HG02588 (cell line): ENCODE measurements at regions not wholly inside any gene's neighbourhood (a gene's known extent, or its start where the extent isn't known, plus 50 kb on each side); places are given as distances from the start of the nearest gene placed in this dataset.

Experiments used
- ATAC-seq: cut with Tn5 transposase; IDR thresholded peaks from one replicate; pipeline ENCODE4 v1.9.1; 2021; ENCODE audit warnings: mild to moderate bottlenecking, moderate library complexity; ENCODE audit not compliant: unreplicated experiment

DNA sequence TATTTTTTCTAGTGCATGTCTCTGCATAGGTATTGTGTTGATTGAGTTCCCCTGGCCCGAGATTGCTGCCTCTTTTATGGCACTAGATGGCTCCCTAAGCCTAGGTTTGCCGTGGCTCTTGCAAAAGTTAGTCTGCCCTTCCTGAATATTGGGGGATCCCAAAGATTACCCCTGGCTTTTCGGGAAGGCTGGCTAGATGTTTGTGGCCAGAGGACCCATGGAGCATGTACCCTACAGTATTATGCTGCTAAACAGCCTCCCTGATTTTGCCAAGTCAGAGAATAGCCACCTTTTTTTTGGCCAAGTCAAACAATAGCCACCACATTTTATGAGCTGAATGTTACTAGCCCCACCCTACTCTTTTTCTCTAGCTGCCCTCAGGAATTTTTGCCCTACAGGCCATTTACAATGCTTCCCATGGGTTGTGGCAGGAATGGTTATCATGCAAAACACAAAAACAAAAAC lies 343.2 kb downstream of the OLFM3 start:
- no peak for ATAC-seq

DNA sequence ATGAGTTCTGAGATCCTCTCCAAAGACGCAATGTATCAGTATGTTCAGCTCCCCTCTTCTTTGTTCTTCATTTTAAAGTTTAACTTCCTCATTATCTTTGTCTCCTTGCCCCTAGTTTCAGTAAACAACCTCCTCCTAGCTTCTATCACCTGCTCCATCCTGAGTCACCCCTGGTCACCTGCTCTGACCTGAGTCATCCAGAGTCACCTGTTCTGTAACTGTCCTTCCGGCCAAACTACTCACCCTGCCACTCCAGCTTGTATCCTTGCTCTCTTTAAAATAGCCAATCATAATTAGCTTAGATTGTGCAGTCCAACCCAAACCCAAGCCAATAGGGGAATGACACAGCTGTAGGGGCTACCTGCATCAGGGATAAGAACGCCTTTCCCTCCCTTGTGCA lies 332.0 kb downstream of the OLFM3 start:
- no peak for ATAC-seq

DNA sequence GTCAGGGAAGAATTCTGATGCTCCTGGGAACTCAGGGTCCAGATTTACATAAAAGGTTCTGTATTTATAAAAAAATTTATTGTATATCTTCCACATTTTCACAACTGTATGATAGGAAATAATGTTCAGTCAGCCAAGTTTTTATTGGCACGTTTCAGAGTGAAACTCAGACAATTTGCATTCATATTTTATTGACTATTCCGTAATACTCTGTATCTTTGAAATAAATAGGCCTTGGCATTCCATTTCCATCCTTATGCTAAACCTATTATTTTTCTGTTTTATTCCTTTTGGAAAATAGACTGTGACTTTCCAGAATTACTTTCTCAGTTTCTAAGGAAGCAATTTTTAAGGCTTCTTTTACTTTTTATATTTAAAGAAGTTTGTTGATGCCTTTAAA lies 329.0 kb downstream of the OLFM3 start:
- ATAC-seq: no peak

DNA sequence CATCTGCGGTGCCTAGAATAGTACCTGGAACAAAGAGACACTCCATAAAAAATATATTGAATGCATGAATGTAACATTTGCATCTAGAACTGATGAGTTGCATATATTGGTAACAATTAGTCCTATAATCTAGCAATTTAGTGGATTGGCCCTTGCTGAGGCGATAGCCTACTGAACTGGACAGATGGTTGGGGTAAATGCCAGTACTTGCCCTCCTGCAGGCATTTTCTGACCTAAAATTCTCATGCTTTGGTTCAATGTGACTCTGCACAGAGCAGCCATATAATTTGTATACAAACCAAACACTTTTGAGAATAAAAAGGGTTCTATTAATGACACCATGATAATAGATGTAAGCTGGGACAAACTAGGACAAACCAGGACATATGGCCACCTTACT lies 313.6 kb downstream of the OLFM3 start:
- ATAC-seq: no peak

DNA sequence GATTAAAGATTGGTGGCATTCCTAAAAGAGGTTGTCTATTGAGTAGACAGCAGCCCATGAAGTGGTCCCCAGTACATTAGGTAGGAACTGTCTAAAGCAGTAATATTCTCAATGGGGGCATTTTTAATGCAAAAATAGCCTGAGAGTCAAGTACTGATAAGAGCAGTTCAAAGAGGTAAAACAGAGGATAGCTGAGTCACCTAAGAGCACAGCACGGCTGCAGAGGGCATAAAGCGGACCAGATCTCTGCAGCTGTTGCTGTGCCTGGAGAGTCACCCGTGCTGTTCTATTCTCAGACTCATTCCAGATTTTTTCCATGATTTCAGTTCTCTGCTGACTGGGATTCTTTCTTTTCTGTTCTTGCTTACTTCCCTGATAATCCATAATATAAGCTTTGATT lies 313.2 kb downstream of the OLFM3 start:
- ATAC-seq: no peak

DNA sequence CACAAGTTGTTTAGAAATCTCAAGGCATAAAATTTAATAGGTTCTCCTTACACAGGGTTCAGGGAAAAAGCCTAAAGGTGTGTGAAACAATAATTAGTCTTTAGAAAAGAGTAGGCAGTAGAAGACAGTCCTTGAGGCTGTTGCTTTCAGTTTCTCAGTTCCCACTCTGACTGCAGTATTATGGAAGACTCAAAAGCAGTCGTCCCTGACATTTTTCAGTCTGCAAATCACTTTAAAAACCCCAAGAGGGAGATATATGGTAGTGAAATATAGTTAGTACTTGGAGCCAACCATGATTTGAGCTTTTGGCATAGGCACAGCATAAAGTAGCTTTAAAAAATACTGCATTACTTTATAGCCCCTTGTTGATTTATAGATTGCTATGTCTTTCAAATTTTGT lies 299.7 kb downstream of the OLFM3 start:
- no peak for ATAC-seq

DNA sequence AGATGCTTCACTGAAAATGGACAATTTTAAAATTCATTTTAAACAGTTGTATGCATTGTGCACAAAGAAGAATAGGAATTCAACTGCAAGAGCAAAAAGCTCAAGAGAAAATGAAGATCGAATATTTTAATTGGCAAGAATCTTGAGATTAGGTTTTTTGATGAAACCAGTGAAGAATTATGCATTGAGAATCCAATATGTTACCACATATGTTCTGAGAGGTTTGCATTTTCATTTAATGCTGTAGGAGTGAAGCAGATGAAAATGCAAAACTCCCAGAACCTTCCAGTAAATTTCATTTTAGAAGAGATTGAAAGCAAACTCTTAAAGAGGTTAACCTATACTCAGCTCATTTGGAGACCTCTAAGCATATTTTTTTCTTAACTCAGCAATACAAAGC lies 298.0 kb downstream of the OLFM3 start:
- ATAC-seq: no peak

DNA sequence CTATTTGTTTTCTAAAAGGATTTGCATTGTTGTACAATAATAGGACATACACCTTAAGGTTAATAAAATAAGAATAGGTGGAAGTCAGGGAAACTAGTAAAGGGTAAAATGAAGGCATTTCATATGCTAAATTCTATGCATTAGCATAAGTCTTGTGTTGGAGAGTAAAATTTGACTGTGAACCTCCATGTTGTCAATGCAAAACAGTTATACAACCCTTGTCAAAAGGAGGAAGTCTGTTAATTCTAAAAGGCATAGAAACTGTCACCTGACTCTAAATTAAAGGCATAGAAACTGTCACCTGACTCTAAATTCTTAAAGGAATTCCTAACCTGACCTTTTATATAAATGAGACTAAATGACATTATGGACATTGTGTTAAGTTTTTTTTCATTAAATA lies 291.8 kb downstream of the OLFM3 start:
- no peak for ATAC-seq

DNA sequence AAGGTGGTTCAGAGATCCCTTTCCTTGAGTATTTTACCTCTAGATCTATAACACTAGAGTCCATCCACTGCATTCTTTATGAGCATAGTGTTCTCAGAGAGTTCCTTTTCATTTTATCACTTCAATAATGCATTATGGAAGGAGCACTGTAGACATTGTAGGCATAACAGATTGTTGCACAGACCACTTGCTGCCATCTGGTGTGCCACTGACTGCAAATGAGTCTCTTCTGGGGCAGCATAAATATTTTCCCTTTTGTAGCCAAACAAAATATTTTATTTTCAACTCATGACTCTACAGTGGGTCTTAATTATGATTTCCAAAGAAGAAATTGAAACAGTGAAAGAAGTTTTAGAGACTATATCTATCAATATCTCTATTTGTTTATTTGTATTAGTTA lies 290.4 kb downstream of the OLFM3 start:
- no peak for ATAC-seq

DNA sequence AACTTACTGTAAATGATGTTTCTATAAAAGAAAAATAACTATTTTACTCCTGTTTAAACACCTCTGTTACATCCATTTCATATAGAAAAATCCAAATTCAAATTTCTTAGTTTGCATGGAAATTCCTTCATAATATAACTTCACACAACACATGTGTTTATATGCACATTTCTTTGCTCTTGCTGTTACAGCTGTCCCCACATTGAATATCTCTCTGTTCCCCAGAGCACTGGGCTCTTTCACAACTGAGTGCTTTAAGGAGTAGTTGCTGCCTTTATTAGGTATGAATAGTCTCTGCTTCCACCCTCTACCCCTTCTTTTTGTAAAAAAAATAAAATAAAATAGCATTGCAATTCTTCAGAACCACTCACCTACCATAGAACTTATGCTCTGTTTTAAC lies 287.0 kb downstream of the OLFM3 start:
- no peak for ATAC-seq

DNA sequence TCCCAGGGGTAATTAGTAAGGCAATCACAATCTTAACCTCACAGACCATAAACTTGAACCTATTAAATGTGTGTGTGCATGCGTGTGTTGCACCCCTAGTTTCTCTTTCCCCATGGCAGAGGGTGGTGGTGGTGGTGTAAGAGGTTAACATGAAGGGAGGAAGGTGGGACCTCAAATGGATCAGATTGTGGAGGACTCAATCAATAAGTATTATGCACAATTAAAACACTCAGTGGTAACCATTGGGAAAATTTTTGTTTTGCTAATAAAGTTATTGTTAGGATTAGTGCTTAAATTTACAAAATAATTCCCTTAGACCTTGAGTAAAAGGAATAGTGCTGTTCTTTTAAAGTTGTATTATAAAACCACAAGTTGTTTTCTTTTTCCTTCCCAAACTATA lies 283.0 kb downstream of the OLFM3 start:
- no peak for ATAC-seq

DNA sequence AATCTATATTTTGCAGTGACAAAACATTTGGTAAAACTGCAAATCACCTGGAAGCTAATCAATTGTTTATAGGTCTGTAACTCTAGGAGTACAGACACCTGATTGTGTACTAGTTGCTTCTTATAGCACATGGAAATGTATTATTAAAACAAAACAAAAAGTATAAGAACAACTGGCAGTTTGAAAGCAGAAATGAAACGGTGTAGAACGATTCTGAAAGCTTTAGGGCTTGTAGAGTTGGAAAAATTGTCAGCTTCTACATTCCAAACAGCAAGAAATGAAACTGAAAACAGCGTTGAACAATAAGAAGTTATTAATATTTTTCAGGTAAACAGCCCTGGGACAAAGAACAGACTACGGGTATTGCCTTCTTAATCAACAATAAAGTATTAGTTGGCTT lies 273.3 kb downstream of the OLFM3 start:
- no peak for ATAC-seq

DNA sequence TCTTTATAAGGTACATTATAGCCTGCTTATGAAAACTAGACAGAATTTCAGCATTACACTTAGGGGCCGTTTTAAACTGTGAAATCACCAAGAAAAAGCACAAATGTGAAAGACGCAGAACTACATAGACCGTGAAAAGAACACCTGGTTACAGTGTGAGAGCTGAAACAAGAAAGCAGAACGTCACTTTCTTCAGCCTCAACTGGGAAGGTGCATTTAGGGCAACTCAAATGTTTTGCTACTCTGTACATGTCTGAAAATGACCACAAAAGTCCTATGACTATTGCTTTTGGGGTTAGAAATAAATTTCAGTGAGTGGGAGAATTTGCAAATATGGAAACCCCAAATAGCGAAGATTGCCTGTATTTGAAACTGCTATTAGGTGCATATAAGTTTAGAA lies 268.7 kb downstream of the OLFM3 start:
- no peak for ATAC-seq

DNA sequence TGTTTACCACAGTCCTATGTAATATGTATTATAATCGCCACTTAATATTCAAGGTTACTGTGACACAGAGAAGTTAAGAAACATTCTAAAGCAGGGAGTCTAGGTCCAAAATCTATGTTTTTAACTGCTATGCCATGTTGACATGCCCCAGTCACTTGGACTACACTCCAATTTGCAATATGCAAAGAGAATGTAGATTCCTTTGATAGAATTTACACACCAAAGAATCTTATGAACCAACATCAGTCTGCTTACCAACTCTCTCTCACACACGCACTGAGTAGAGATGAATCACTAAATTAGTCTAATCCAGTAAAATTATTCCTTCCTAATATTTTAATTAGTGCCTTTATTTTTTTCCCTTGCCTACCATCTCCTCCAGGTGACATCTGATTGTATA lies 266.2 kb downstream of the OLFM3 start:
- ATAC-seq: no peak

DNA sequence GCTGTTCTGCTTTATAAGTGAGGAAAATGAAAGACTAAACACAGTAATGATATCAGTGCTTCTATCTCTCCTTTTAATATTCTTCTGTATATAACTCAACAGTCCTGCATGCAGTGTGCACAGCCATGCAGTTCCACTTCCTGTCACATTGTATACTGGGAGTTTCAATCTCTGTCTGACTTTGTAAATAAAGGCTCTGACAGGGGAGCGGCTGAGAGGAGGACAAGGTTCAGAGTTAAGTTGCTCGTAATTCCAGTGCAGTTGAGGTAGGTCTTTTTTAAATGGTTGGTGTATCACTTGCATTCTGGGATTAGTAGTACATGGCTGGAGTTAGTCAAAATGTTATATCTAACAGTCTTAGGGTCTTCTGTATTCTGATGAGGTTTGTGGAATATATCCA lies 264.5 kb downstream of the OLFM3 start:
- no peak for ATAC-seq

DNA sequence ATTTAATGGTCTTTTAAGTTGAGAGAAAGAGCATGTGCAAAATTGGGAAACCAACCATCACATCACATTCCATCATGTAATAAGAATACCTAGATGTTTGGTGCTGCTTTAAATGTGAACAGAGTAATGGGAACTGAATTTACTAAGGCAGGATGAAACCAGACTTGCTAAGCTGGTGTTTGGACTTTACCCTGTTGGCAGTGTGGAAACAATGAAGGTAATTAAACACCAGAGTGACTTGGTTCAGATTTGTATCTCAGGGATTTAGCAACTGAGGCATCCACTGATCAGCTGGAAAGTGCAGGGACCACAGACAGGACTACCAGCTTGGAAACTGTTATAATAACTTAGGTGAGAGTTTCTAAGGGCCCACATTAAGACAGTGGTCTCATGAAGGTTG lies 263.4 kb downstream of the OLFM3 start:
- ATAC-seq: no peak

DNA sequence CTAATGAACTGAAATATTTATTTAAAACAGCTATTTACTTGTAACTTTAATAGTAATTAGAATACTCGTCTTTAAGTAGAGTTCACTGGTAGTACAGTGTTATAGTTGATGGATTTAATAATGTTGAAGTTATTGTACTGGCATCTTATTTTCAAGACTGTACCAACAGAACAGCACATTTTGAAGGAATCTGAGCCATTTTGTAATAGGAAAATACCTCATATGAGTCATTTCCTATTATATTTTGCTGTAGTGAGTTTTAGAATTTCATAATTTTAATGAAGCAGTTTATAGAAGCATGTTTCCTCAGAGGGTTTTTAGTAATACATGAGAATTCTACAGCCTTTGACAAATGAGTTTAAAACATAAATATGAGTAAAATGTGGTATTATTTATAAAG lies 258.3 kb downstream of the OLFM3 start:
- no peak for ATAC-seq

DNA sequence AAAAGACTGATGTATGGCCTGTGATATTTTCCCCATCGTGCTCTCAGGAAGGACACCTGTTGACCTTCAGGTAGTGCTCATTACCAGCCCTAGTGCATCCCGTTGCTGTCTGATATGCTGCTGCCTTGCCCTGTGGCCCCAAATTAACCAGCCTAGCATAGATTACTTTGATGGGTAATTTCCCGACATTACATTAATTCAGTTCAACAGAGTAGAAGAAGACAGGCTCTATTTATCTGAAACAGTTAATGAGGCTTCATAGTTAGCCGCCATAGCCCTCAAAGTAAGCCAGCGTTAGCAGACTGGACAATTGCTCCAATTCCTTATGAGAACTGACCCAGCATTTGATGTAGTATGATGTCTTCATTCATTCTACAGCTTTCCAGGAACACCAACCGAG lies 257.6 kb downstream of the OLFM3 start:
- ATAC-seq: no peak

DNA sequence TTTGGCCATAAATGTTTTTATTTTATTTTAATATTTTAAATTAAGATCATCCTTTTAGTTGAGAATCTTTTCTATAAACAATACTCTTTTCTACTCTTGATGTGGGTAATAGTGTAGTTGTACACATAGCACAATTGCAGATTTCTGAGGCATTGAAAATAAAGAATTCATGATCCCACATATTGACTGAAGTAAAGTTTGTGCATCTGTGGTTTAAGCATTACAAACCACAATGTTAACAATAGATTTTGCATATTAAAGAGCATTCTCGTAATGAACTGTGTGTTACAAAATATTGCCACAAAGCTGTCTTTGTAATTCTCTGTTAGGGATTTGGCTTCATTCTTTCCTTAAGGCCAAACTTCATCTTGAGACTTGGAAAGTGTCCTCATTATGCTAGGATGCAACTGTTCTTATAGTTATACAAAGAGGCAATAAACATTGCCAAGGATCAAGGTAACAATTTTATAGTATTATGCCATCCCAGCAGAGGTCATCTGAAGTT lies 256.8 kb downstream of the OLFM3 start:
- ATAC-seq: no peak

DNA sequence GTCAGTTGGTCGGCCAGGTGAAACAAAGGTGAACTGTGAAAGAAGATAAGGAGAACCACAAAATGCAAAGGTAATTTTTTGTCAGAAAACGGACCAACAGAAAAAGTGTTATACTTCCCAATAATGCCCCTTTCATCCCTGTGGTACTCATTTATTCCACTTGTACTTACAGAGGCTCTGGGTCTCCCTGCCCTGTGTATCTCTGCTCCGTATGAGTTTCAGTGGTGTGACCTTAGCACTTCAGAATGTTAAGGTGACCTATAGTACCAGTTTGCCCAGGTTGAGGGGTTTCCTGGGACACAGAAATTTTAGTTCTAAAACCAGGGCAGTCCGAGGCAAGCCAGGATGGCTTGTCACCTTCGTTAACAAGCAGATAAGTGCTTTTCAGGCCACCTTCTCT lies 254.8 kb downstream of the OLFM3 start:
- no peak for ATAC-seq

DNA sequence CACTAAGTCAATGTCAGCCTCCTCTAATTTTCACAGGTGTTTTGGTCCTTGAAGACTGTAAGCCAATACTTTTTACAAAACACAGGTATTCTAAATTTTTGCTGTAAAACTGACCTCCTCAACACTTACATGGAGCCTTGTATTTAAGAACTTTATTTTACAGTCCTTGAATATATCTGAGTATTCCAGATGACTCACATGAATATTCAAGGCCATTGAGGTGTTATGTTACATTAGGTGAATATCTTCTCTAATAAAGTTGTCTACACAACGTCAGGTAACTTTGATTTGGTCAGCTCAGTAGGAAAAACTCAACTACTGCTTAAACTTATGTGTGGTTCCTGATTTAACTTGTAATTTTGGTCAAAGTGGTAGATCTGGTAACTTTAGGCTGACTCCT lies 254.2 kb downstream of the OLFM3 start:
- no peak for ATAC-seq

DNA sequence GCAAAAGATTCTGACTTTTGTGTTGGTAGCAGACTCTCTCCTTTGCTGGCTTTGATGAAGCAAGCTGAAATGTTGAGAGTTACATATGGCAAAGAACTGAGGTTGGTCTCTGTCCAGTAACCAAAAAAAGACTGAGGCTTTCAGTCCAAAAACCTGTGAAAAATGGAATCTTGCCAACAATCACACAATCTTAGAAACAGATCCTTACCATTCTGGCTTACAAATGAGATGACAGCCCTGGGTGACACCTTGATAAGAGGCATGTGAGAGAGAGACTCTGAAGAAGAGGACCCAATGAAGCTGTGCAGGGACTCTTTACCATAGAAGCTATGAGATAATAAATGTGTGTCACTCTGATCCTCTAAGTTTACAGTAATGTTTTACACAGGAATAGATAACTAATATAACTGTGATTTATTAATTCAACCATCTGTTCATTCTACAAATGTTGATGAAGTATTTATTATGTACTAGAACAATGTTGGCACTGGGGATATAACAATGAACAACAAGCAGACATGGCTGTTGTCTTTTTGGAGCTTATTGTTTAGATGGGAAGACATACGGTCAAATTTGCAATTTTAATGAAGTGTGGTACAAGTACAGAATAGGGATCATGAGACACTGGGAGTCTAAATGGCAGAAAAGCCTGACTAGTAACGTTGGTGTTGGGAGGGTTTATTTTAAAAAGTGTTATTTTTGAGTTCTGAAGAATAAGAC lies 251.0 kb downstream of the OLFM3 start:
- ATAC-seq: no peak

DNA sequence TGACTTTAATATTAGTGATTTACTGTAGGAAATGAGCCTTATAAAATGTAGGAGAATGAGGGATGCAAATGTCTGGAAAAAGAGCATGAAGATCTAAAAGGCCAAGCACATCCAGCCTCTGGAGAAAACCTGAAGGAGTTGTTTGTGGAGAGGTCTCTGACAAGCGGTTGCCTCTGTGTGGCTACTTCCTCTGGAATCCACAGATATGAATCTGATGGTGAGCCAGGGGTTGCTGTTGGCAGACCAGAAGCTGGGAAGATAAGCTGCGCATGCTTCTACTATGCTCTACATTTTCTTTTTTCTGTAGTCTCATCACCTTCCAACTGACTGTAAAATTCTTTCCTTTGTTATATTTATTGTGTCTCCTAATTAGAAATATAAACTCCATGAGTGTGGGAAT lies 248.6 kb downstream of the OLFM3 start:
- no peak for ATAC-seq
